SK-N-SH (cell line): ENCODE measurements at regions not wholly inside any gene's neighbourhood (a gene's known extent, or its start where the extent isn't known, plus 50 kb on each side); places are given as distances from the start of the nearest gene placed in this dataset.
"Not testable (repeated sequence)": the region's sequence is repeated elsewhere in the genome, so short reads cannot be mapped to it uniquely, and the experiment has no call there.

Source experiments
- CTCF ChIA-PET: fragments of 300-600, 350-600 bp; formaldehyde crosslinking; extraction: SDS; loops from one replicate; lab custom pipeline; 2021; lab: Yijun Ruan, JAX
- POLR2A ChIA-PET: fragments of 350-600 bp; sonication (Branson Sonifier 250); formaldehyde crosslinking; extraction: SDS; loops from one replicate; lab custom pipeline; 2020; ENCODE audit warnings: antibody characterized with exemption, inconsistent platforms; lab: Yijun Ruan, JAX
- DNase-seq: peaks from one replicate; pipeline ENCODE4 v3.0.0; 2012
- H2AFZ ChIP-seq: fragments of 200-600 bp; sonication (generic); 2 replicates; pipeline ENCODE4 v1.8.1; 2016; ENCODE audit warnings: antibody characterized with exemption, mild to moderate bottlenecking, low read depth
- H3F3A ChIP-seq: fragments of 200-600 bp; sonication (generic); replicated peaks from 2 replicates; pipeline ENCODE3; 2016; ENCODE audit warnings: antibody characterized with exemption, mild to moderate bottlenecking; ENCODE audit not compliant: insufficient read depth
- H3K27ac ChIP-seq, 2 experiments: fragments of 200-500 bp in 1 of 2; fragments of 200-600 bp in 1 of 2; sonication (Bioruptor generic) in 1 of 2; sonication (generic), shearing (Covaris generic) in 1 of 2; 2 replicates each; pipeline versions ENCODE4 v1.5.1 to v1.6.1; 2014 to 2016; ENCODE audit warnings: low read depth in 2 of 2, inconsistent platforms in 1 of 2, low read length in 1 of 2, mild to moderate bottlenecking in 1 of 2, mixed read lengths in 1 of 2
- H3K27me3 ChIP-seq: fragments of 200-600 bp; sonication (generic), shearing (Covaris generic); 2 replicates; pipeline ENCODE4 v1.6.1; 2016; ENCODE audit warnings: mixed run types; ENCODE audit not compliant: insufficient read depth
- H3K36me3 ChIP-seq, 2 experiments: fragments of 200-500 bp in 1 of 2; fragments of 200-600 bp in 1 of 2; sonication (Bioruptor generic) in 1 of 2; sonication (generic) in 1 of 2; replicated peaks in 1 of 2; 2 replicates each; pipeline versions ENCODE3 to v1.5.1; 2014 to 2016; ENCODE audit warnings: low read length in 1 of 2, mild to moderate bottlenecking in 1 of 2; ENCODE audit not compliant: insufficient read depth in 2 of 2, control insufficient read depth in 1 of 2
- H3K4me1 ChIP-seq, 2 experiments: fragments of 200-500 bp in 1 of 2; fragments of 200-600 bp in 1 of 2; sonication (Bioruptor generic) in 1 of 2; sonication (generic), shearing (Covaris generic) in 1 of 2; 2 replicates each; pipeline versions ENCODE4 v1.5.1 to v1.6.1; 2014 to 2016; ENCODE audit warnings: low read depth in 1 of 2, low read length in 1 of 2, mixed run types in 1 of 2; ENCODE audit not compliant: insufficient read depth in 2 of 2, control insufficient read depth in 1 of 2
- H3K4me2 ChIP-seq: fragments of 200-600 bp; sonication (generic), shearing (Covaris generic); 2 replicates; pipeline ENCODE4 v1.6.1; 2017; ENCODE audit warnings: mixed run types
- H3K4me3 ChIP-seq, 2 experiments: fragments of 200-500 bp in 1 of 2; fragments of 200-600 bp in 1 of 2; sonication (Bioruptor generic) in 1 of 2; sonication (generic), shearing (Covaris generic) in 1 of 2; 2 replicates each; pipeline versions ENCODE4 v1.5.1 to v1.8.1; 2014 to 2016; ENCODE audit warnings: low read depth in 2 of 2, inconsistent platforms in 1 of 2, low read length in 1 of 2, mild to moderate bottlenecking in 1 of 2, mixed read lengths in 1 of 2, moderate library complexity in 1 of 2
- H3K79me2 ChIP-seq: fragments of 200-600 bp; sonication (generic); 2 replicates; pipeline ENCODE4 v1.8.1; 2017; ENCODE audit warnings: mild to moderate bottlenecking; ENCODE audit not compliant: insufficient read depth
- H3K9ac ChIP-seq: fragments of 200-600 bp; sonication (generic); 2 replicates; pipeline ENCODE4 v1.6.1; 2017; ENCODE audit warnings: mixed run types
- H3K9me2 ChIP-seq: fragments of 200-600 bp; sonication (generic); 2 replicates; pipeline ENCODE4 v1.6.1; 2017; ENCODE audit warnings: mixed run types
- H3K9me3 ChIP-seq: fragments of 200-600 bp; sonication (generic); 2 replicates; pipeline ENCODE4 v1.6.1; 2017; ENCODE audit warnings: mixed run types, mild to moderate bottlenecking, moderate library complexity
- H4K20me1 ChIP-seq: fragments of 200-600 bp; sonication (generic); 2 replicates; pipeline ENCODE4 v1.6.1; 2017; ENCODE audit warnings: mild to moderate bottlenecking, mixed run types; ENCODE audit not compliant: insufficient read depth
- ELF1 ChIP-seq: IDR thresholded peaks from 2 replicates; pipeline ENCODE4 v1.4.0; 2012
- EP300 ChIP-seq, 2 experiments: IDR thresholded peaks; 2 replicates each; pipeline versions ENCODE4 v1.4.0 to v1.6.1; 2012; ENCODE audit warnings: borderline replicate concordance in 1 of 2, low read depth in 1 of 2, low read length in 1 of 2
- FOXJ3 ChIP-seq: sonication (generic); formaldehyde crosslinking; IDR thresholded peaks from 2 replicates; pipeline ENCODE4 v1.5.1; 2020; ENCODE audit warnings: mild to moderate bottlenecking, missing genetic modification reagents
- FOXM1 ChIP-seq: IDR thresholded peaks from 2 replicates; pipeline ENCODE4 v1.4.0; 2012; ENCODE audit warnings: low read depth, mild to moderate bottlenecking
- GABPA ChIP-seq: IDR thresholded peaks from 2 replicates; pipeline ENCODE4 v1.4.0; 2012; ENCODE audit warnings: low read depth, mild to moderate bottlenecking
- MXI1 ChIP-seq: IDR thresholded peaks from 2 replicates; pipeline ENCODE4 v1.6.1; 2012; ENCODE audit warnings: mild to moderate bottlenecking, low read depth, low read length, improper control_type of control experiment
- POLR2AphosphoS5 ChIP-seq: IDR thresholded peaks from 2 replicates; pipeline ENCODE4 v1.6.1; 2012; ENCODE audit warnings: low read depth, low read length
- SIN3A ChIP-seq: IDR thresholded peaks from 2 replicates; pipeline ENCODE4 v1.6.1; 2012; ENCODE audit warnings: low read depth, mild to moderate bottlenecking, low read length, moderate library complexity, borderline replicate concordance
- SMC3 ChIP-seq: IDR thresholded peaks from 2 replicates; pipeline ENCODE4 v1.6.1; 2012; ENCODE audit warnings: low read depth, low read length, improper control_type of control experiment
- TAF1 ChIP-seq: IDR thresholded peaks from 2 replicates; pipeline ENCODE4 v1.6.1; 2012; ENCODE audit warnings: low read depth, mild to moderate bottlenecking, low read length, moderate library complexity, borderline replicate concordance
- TCF12 ChIP-seq: IDR thresholded peaks from 2 replicates; pipeline ENCODE4 v1.4.0; 2012
- TEAD4 ChIP-seq: IDR thresholded peaks from 2 replicates; pipeline ENCODE4 v1.4.0; 2012; ENCODE audit warnings: mild to moderate bottlenecking, borderline replicate concordance; ENCODE audit not compliant: insufficient read depth
- YY1 ChIP-seq: IDR thresholded peaks from 2 replicates; pipeline ENCODE4 v1.4.0; 2012; ENCODE audit warnings: low read depth, mild to moderate bottlenecking
- ZBTB33 ChIP-seq: IDR thresholded peaks from 2 replicates; pipeline ENCODE4 v1.4.0; 2012; ENCODE audit warnings: low read depth, borderline replicate concordance
- WGBS: methylation state at CpG from one replicate; pipeline ENCODE4 v1.1.6; 2017; ENCODE audit warnings: low lambda C conversion rate; 5-methylcytosine and 5-hydroxymethylcytosine counted together
- TF ChIP-seq, protein P1 (sequence below): IDR thresholded peaks from 2 replicates; pipeline ENCODE4 v1.4.0; 2012; ENCODE audit warnings: low read depth, borderline replicate concordance
- TF ChIP-seq, protein P2 (sequence below): fragments of 200-600 bp; sonication (generic); IDR thresholded peaks from 2 replicates; pipeline ENCODE4 v1.6.1; 2017; ENCODE audit warnings: antibody characterized with exemption, mild to moderate bottlenecking, moderate library complexity

DNA sequence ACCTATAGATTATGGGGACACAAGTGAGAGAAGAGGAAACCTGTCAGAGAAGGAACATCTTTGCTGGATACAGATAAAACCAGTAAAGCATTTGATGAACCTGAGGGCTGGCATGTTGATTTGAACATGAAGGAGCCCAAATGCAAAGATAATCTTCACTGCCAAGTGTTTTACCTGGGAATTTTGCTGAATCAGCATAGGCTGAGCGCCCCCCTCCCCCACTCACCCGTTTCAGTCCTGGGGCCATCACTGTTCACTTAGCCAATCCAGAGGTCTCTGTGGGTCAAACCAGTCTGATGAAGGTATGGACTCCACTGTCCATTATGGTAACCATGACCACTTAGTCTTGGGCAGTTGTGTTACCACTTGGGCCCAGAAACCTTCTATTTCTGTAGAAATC lies 466.0 kb upstream of the GRM7 start:
- 0% methylated on average over 1 of the region's 2 CpGs for WGBS
- no peaks in the 10 kb centered on the region for H4K20me1 ChIP-seq
- H3K79me2 ChIP-seq = no peaks in the 10 kb centered on the region
- no peaks in the 10 kb centered on the region for H3K9me2 ChIP-seq
- H3K4me1 ChIP-seq = no peaks in the 10 kb centered on the region
- H3K4me2 ChIP-seq = no peak overlapping the region
- DNase-seq = no peak
- H3K27me3 ChIP-seq = no peaks in the 10 kb centered on the region
- H3K27ac ChIP-seq = no peak overlapping the region
- POLR2A ChIA-PET = no interaction called here
- CTCF ChIA-PET = no interaction called here
- no peak for TF ChIP-seq SMC3
- TF ChIP-seq, protein P1, sequence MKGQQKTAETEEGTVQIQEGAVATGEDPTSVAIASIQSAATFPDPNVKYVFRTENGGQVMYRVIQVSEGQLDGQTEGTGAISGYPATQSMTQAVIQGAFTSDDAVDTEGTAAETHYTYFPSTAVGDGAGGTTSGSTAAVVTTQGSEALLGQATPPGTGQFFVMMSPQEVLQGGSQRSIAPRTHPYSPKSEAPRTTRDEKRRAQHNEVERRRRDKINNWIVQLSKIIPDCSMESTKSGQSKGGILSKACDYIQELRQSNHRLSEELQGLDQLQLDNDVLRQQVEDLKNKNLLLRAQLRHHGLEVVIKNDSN = no peak
- H2AFZ ChIP-seq = no peak overlapping the region
- H3K4me3 ChIP-seq = no peak overlapping the region
- no peaks in the 10 kb centered on the region for H3K9me3 ChIP-seq
- H3F3A ChIP-seq = no peaks in the 10 kb centered on the region
- no peak overlapping the region for H3K9ac ChIP-seq
- H3K36me3 ChIP-seq = no peaks in the 10 kb centered on the region

- no peaks in the 10 kb centered on the region for H3K36me3 ChIP-seq
- POLR2A ChIA-PET = no interaction called here
Measured at GRCh38 chr3:6396631-6397030, 464.3 kb upstream of the GRM7 start.

DNA sequence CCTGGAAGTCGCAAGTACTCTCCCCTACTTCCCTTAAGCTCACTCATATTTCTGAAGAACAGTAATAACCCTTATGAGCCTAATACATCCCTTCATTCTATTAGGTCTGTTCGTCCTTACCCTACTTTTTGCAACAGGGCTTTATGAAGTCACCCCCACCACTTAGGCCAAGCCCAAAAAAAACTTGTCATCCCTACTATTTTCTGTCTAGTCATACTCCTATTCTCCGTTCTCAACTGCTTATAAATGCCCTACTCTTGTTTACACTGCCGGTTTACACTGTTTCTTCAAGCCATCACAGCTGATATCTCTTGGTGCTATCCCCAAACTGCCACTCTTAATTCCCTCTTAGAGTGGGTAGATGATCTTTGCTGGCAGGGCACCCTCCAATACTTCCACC lies 458.2 kb upstream of the GRM7 start:
- H4K20me1 ChIP-seq, POLR2A ChIA-PET, H3K36me3 ChIP-seq, H3K4me2 ChIP-seq, H2AFZ ChIP-seq, H3K9me2 ChIP-seq, DNase-seq, H3K27me3 ChIP-seq, H3K9ac ChIP-seq, H3K4me1 ChIP-seq, H3K27ac ChIP-seq, H3K9me3 ChIP-seq, H3K4me3 ChIP-seq, H3F3A ChIP-seq, H3K79me2 ChIP-seq: not testable (repeated sequence)
- 1% methylated on average over 4 of the region's 4 CpGs for WGBS
- CTCF ChIA-PET = interaction anchor here (0.6 kb wide), 1 partner anchor 1805 kb away, joined by 3 read pairs; no protein-coding TSS in a partner anchor

More at GRCh38 chr3:6396631-6397030, 464.3 kb upstream of the GRM7 start:
- no peak for DNase-seq
- H3K4me1 ChIP-seq = no peaks in the 10 kb centered on the region
- H3F3A ChIP-seq = no peaks in the 10 kb centered on the region
- H3K9ac ChIP-seq = no peak overlapping the region
- H3K9me3 ChIP-seq = no peaks in the 10 kb centered on the region
- H3K4me3 ChIP-seq = no peak overlapping the region
- WGBS = 0% methylated on average over 1 of the region's 1 CpG
- no peaks in the 10 kb centered on the region for H3K79me2 ChIP-seq
- H3K4me2 ChIP-seq = no peak overlapping the region
- H3K9me2 ChIP-seq = no peaks in the 10 kb centered on the region
- no peak overlapping the region for H2AFZ ChIP-seq
- CTCF ChIA-PET = no interaction called here
- H3K27me3 ChIP-seq = no peaks in the 10 kb centered on the region
- no peak overlapping the region for H3K27ac ChIP-seq
- no peaks in the 10 kb centered on the region for H4K20me1 ChIP-seq
- TF ChIP-seq ZBTB33 (no peak), EP300 (IDR thresholded peaks at IDR 0.05; ENCODE audit: borderline replicate concordance in 1 of 2, low read depth in 1 of 2, low read length in 1 of 2) (no peak), ELF1 (no peak), MXI1 (no peak), TCF12 (no peak), FOXJ3 (no peak), TEAD4 (no peak), YY1 (no peak), GABPA (no peak), FOXM1 (no peak), SIN3A (no peak), POLR2AphosphoS5 (no peak), TAF1 (no peak)
- TF ChIP-seq, protein P1 = no peak
- TF ChIP-seq, protein P2, sequence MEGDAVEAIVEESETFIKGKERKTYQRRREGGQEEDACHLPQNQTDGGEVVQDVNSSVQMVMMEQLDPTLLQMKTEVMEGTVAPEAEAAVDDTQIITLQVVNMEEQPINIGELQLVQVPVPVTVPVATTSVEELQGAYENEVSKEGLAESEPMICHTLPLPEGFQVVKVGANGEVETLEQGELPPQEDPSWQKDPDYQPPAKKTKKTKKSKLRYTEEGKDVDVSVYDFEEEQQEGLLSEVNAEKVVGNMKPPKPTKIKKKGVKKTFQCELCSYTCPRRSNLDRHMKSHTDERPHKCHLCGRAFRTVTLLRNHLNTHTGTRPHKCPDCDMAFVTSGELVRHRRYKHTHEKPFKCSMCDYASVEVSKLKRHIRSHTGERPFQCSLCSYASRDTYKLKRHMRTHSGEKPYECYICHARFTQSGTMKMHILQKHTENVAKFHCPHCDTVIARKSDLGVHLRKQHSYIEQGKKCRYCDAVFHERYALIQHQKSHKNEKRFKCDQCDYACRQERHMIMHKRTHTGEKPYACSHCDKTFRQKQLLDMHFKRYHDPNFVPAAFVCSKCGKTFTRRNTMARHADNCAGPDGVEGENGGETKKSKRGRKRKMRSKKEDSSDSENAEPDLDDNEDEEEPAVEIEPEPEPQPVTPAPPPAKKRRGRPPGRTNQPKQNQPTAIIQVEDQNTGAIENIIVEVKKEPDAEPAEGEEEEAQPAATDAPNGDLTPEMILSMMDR = no peak
- TF ChIP-seq, all 33 proteins: peak for 0
